K562 (cell line): ENCODE measurements at regions not wholly inside any gene's neighbourhood (a gene's known extent, or its start where the extent isn't known, plus 50 kb on each side); places are given as distances from the start of the nearest gene placed in this dataset.

Source experiments
- ATAC-seq: fragments of 200-7000 bp; cut with Tn5 transposase; 3 replicates; pipeline ENCODE4 v1.9.1; 2020; ENCODE audit warnings: moderate library complexity
- BruUV-seq: library from RNA; stranded (reverse); fragments of 400-500 nt; replicated peaks from 2 replicates; lab custom pipeline; 2021; lab: Mats Ljungman, UMichigan
- CTCF ChIA-PET: fragments of 300-600 bp; formaldehyde crosslinking; extraction: SDS; loops from one replicate; lab custom pipeline; 2021; ENCODE audit warnings: low intra/inter-chr PET ratio; lab: Yijun Ruan, JAX
- POLR2A ChIA-PET: fragments of 300-600, 350-650 bp; sonication (Branson Sonifier 250); formaldehyde crosslinking; extraction: SDS; loops from one replicate; lab custom pipeline; 2021; ENCODE audit warnings: antibody characterized with exemption, inconsistent platforms; lab: Yijun Ruan, JAX
- DNase-seq, 4 experiments: peaks; one replicate each; pipeline versions ENCODE4 v3.0.0 to v3.0.0-alpha.2; 2011 to 2018; ENCODE audit warnings: low spot score in 3 of 4, mixed read lengths in 3 of 4; ENCODE audit errors: extremely low read depth in 1 of 4
- FAIRE-seq: peaks from 2 replicates; lab custom pipeline; 2011; peaks lifted over from hg19 to GRCh38; lab: Jason Lieb, UNC
- H2AFZ ChIP-seq: 2 replicates; pipeline ENCODE4 v1.6.0; 2011; ENCODE audit warnings: low read depth, low read length, control low read depth, inconsistent platforms
- H3K27ac ChIP-seq: fragments of 200-600 bp; 3 replicates; pipeline ENCODE4 v1.8.0; 2011; ENCODE audit warnings: low read depth, mild to moderate bottlenecking, control low read depth, inconsistent platforms, low read length, moderate library complexity, mixed read lengths; ENCODE audit errors: extremely low read depth
- H3K27me3 ChIP-seq, 2 experiments: fragments of 300-600 bp in 1 of 2; 2 replicates in 1 of 2; 3 replicates in 1 of 2; pipeline versions ENCODE4 v1.6.0 to v1.8.0; 2011; ENCODE audit warnings: inconsistent platforms in 2 of 2, low read length in 2 of 2, mild to moderate bottlenecking in 1 of 2, mixed read lengths in 1 of 2, moderate library complexity in 1 of 2; ENCODE audit not compliant: control insufficient read depth in 2 of 2, insufficient read depth in 2 of 2
- H3K36me3 ChIP-seq: fragments of 300-600 bp; 3 replicates; pipeline ENCODE4 v1.8.0; 2011; ENCODE audit warnings: mild to moderate bottlenecking, low read length, inconsistent platforms; ENCODE audit not compliant: control insufficient read depth, insufficient read depth
- H3K4me1 ChIP-seq, 2 experiments: fragments of 200-600 bp in 1 of 2; replicated peaks in 1 of 2; 2 replicates in 1 of 2; 3 replicates in 1 of 2; pipeline versions ENCODE4 v1.5.1 to v1.8.0; 2011; ENCODE audit warnings: inconsistent platforms in 2 of 2, low read length in 2 of 2, mild to moderate bottlenecking in 1 of 2, mixed read lengths in 1 of 2, moderate library complexity in 1 of 2; ENCODE audit not compliant: control insufficient read depth in 2 of 2, insufficient read depth in 2 of 2
- H3K4me2 ChIP-seq: 2 replicates; pipeline ENCODE4 v1.6.1; 2011; ENCODE audit warnings: low read length, control low read depth, inconsistent platforms, mixed read lengths; ENCODE audit not compliant: insufficient read depth
- H3K4me3 ChIP-seq: fragments of 200-600 bp; sonication (generic), shearing (Covaris generic); 2 replicates; pipeline ENCODE4 v1.5.1; 2016; ENCODE audit warnings: control low read depth, inconsistent platforms
- H3K79me2 ChIP-seq: fragments of 200-600 bp; 3 replicates; pipeline ENCODE4 v1.8.0; 2011; ENCODE audit warnings: low read length, inconsistent platforms; ENCODE audit not compliant: control insufficient read depth, insufficient read depth
- H3K9ac ChIP-seq, 2 experiments: 2 replicates each; pipeline versions ENCODE4 v1.6.0 to v1.6.1; 2011; ENCODE audit warnings: low read depth in 2 of 2, low read length in 2 of 2, control low read depth in 1 of 2, inconsistent platforms in 1 of 2, mild to moderate bottlenecking in 1 of 2, mixed read lengths in 1 of 2; ENCODE audit not compliant: insufficient read depth in 1 of 2
- H3K9me1 ChIP-seq: one replicate; pipeline ENCODE4 v1.6.0; 2011; ENCODE audit warnings: inconsistent platforms, mild to moderate bottlenecking, low read length, moderate library complexity; ENCODE audit not compliant: control insufficient read depth, insufficient read depth
- H3K9me3 ChIP-seq: replicated peaks from 2 replicates; pipeline ENCODE4 v1.5.1; 2011; ENCODE audit warnings: low read depth, low read length, inconsistent platforms; ENCODE audit not compliant: control insufficient read depth, insufficient read depth
- H4K20me1 ChIP-seq: replicated peaks from 2 replicates; pipeline ENCODE4 v1.6.1; 2011; ENCODE audit warnings: low read length, inconsistent platforms, mixed read lengths; ENCODE audit not compliant: control insufficient read depth, insufficient read depth
- CTCF ChIP-seq, 3 experiments: IDR thresholded peaks in 2 of 3; conservative IDR thresholded peaks in 1 of 3; 2 replicates each; pipeline ENCODE4 v1.5.1; 2011 to 2012; ENCODE audit warnings: low read length in 3 of 3, mild to moderate bottlenecking in 3 of 3, control low read depth in 2 of 3, improper control_type of control experiment in 1 of 3, inconsistent platforms in 1 of 3, low read depth in 1 of 3, mixed read lengths in 1 of 3, moderate library complexity in 1 of 3; ENCODE audit not compliant: insufficient read depth in 2 of 3
- ELF4 ChIP-seq: fragments of 450-650 bp; formaldehyde crosslinking; IDR thresholded peaks from 2 replicates; pipeline ENCODE4 v1.4.0; 2022; ENCODE audit warnings: missing genetic modification characterization
- GTF2E2 ChIP-seq: fragments of 200-800 bp; sonication (Bioruptor generic); IDR thresholded peaks from 2 replicates; pipeline ENCODE4 v1.6.1; 2016; ENCODE audit warnings: missing genetic modification characterization, missing compliant biosample characterization
- GTF2F1 ChIP-seq: IDR thresholded peaks from 2 replicates; pipeline ENCODE4 v1.6.1; 2011; ENCODE audit warnings: low read depth, low read length, improper control_type of control experiment
- HDGF ChIP-seq: fragments of 450-650 bp; IDR thresholded peaks from 2 replicates; pipeline ENCODE4 v1.6.1; 2016
- PHTF2 ChIP-seq: fragments of 250-450 bp; sonication (Bioruptor Pico); IDR thresholded peaks from 2 replicates; pipeline ENCODE4 v1.5.0; 2021; ENCODE audit warnings: mild to moderate bottlenecking
- SNRNP70 ChIP-seq: fragments of 200-400 bp; formaldehyde crosslinking; optimal IDR thresholded peaks from 2 replicates; pipeline ENCODE3; 2017; ENCODE audit warnings: low read depth, low read length
- TAF1 ChIP-seq: IDR thresholded peaks from 2 replicates; pipeline ENCODE4 v1.6.1; 2011; ENCODE audit warnings: mild to moderate bottlenecking, low read length, moderate library complexity; ENCODE audit not compliant: insufficient read depth, control insufficient read depth, severe bottlenecking; ENCODE audit errors: extremely low read depth
- ZNF146 ChIP-seq: IDR thresholded peaks from one replicate; pipeline ENCODE4 v1.6.1; 2018; ENCODE audit warnings: missing compliant biosample characterization; ENCODE audit not compliant: unreplicated experiment
- ZNF384 ChIP-seq: IDR thresholded peaks from 2 replicates; pipeline ENCODE4 v1.6.1; 2012; ENCODE audit warnings: low read depth, low read length, improper control_type of control experiment
- ZNF445 ChIP-seq: fragments of 250-450 bp; sonication (Bioruptor Pico); IDR thresholded peaks from 2 replicates; pipeline ENCODE4 v1.4.0; 2020; ENCODE audit warnings: low read depth, mild to moderate bottlenecking, moderate library complexity
- ZNF551 ChIP-seq: fragments of 250-450 bp; sonication (Bioruptor Pico); IDR thresholded peaks from 2 replicates; pipeline ENCODE4 v1.5.0; 2021; ENCODE audit warnings: mild to moderate bottlenecking, moderate library complexity
- WGBS: fragments of 100-300 bp; shearing (Covaris generic); methylation state at CpG from one replicate; pipeline ENCODE4 v1.1.6; 2016; ENCODE audit warnings: low coverage, mixed read lengths; ENCODE audit not compliant: insufficient coverage; ENCODE audit errors: missing lambda C conversion rate; 5-methylcytosine and 5-hydroxymethylcytosine counted together
- in situ Hi-C: fragments of 300-500 bp; cut with MboI; formaldehyde crosslinking; loops from 4 replicates; pipeline ENCODE4 v1.15.0; 2018; ENCODE audit warnings: inconsistent platforms, mixed read lengths
- intact Hi-C: fragments of 100-400 bp; cut with micrococcal nuclease; formaldehyde crosslinking; loops from 2 replicates; pipeline ENCODE4 v1.14.2; 2022

- no peak overlapping the region for H3K9ac ChIP-seq
- no peak for FAIRE-seq
- no peak overlapping the region for H2AFZ ChIP-seq
- intact Hi-C loops (no loop called here), in situ Hi-C loops (no loop called here)
- peak in 1 of 4 experiments; percentile 3 for DNase-seq
- ATAC-seq, result no peak
- H3K4me3 ChIP-seq, result no peak overlapping the region
- no peaks in the 10 kb centered on the region for H4K20me1 ChIP-seq
- no peaks in the 10 kb centered on the region for H3K79me2 ChIP-seq
- TF ChIP-seq ZNF384 (0 out of 2 replicates have a peak, but pooled peaks have one; percentile 6), CTCF (IDR thresholded peaks at IDR 0.05 in 2 of 3, conservative IDR thresholded peaks at IDR 0.05 in 1 of 3; ENCODE audit: insufficient read depth in 2 of 3, low read depth in 1 of 3, low read length in 3 of 3) (0 out of 6 replicates have a peak, but pooled peaks of 1 of the 3 experiments have one; percentile 2), ELF4 (CRISPR knock-in tag) (no peak)
- no peaks in the 10 kb centered on the region for H3K4me1 ChIP-seq
- no peaks in the 10 kb centered on the region for H3K9me3 ChIP-seq
- H3K36me3 ChIP-seq, result no peaks in the 10 kb centered on the region
- no TSS peak for BruUV-seq
- CTCF ChIA-PET, result no interaction called here
- POLR2A ChIA-PET, result no interaction called here
- no peaks in the 10 kb centered on the region for H3K27me3 ChIP-seq
- no peak overlapping the region for H3K27ac ChIP-seq
- no peak overlapping the region for H3K4me2 ChIP-seq
- H3K9me1 ChIP-seq, result no peaks in the 10 kb centered on the region
- WGBS, result 5% methylated on average over 6 of the region's 6 CpGs
These were observed 647.6 kb upstream of the PKDCC start for GRCh38 chr2:41400088-41400665.

DNA sequence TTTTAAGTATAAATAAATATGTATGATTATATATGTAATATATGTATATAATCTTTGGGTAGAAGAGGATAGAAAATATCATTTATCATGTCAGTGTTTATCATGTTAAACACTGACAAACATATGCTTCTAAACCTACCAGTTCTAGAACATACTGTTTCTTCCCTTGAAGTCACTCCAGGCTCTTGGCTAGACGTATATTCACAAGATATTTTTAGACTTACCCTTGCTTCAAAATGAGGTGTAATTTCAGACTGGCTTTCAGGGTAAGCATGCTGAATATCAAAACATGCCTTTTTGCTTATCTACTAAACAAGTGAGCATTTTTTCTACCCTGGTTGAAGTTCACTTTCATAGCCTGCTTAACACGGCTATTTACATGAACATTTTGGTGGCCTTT lies 642.4 kb upstream of the PKDCC start:
- intact Hi-C loops (no loop called here), in situ Hi-C loops (no loop called here)
- ATAC-seq, result no peak
- WGBS, result 0% methylated on average over 2 of the region's 2 CpGs
- DNase-seq, result no peak
- FAIRE-seq, result no peak
- no peak overlapping the region for H3K4me3 ChIP-seq
- no peaks in the 10 kb centered on the region for H4K20me1 ChIP-seq
- H3K9me3 ChIP-seq, result no peaks in the 10 kb centered on the region
- H3K9ac ChIP-seq, result no peak overlapping the region
- H2AFZ ChIP-seq, result no peak overlapping the region
- H3K4me1 ChIP-seq, result no peaks in the 10 kb centered on the region
- no peak overlapping the region for H3K27ac ChIP-seq
- POLR2A ChIA-PET, result no interaction called here
- H3K27me3 ChIP-seq, result no peaks in the 10 kb centered on the region
- H3K9me1 ChIP-seq, result no peaks in the 10 kb centered on the region
- CTCF ChIA-PET, result no interaction called here
- H3K36me3 ChIP-seq, result no peaks in the 10 kb centered on the region
- BruUV-seq, result no TSS peak
- no peaks in the 10 kb centered on the region for H3K79me2 ChIP-seq
- H3K4me2 ChIP-seq, result no peak overlapping the region
- no peak for TF ChIP-seq ZNF146 (CRISPR knock-in tag)
- no peak for TF ChIP-seq TAF1
- TF ChIP-seq ZNF445, result no peak
- no peak for TF ChIP-seq ZNF551 (CRISPR knock-in tag)
- no peak for TF ChIP-seq HDGF
- TF ChIP-seq SNRNP70, result no peak
- no peak for TF ChIP-seq GTF2E2 (tag)
- no peak for TF ChIP-seq PHTF2 (CRISPR knock-in tag)
- TF ChIP-seq GTF2F1, result no peak
